DMS153 treated with DMSO at 0.1 percent for 48 hours (cell line): ENCODE measurements at regions not wholly inside any gene's neighbourhood (a gene's known extent, or its start where the extent isn't known, plus 50 kb on each side); places are given as distances from the start of the nearest gene placed in this dataset.

Source experiments
- DNase-seq: peaks from one replicate; lab custom pipeline; 2025; ENCODE audit not compliant: unreplicated experiment; lab: John Stamatoyannopoulos, UW

DNA sequence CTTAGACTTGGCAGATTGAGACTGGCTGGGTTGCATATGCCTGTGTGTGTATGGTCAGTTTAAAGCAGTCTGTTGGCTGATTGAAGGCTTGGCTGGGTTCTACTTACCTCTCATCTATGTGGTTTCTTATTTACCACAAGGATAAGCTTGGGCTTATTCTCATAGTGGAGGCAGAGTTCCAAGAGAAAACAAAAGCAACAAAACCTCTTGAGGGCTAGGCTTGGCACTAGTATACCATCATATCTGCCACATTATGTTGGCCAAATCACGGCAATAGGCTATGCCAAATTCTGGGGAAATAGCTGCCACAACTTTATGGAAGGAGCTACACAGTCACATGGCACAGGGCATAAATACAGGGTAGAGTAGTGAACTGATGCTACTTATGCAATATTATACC lies 714.1 kb downstream of the CBLN4 start:
- no peak for DNase-seq

DNA sequence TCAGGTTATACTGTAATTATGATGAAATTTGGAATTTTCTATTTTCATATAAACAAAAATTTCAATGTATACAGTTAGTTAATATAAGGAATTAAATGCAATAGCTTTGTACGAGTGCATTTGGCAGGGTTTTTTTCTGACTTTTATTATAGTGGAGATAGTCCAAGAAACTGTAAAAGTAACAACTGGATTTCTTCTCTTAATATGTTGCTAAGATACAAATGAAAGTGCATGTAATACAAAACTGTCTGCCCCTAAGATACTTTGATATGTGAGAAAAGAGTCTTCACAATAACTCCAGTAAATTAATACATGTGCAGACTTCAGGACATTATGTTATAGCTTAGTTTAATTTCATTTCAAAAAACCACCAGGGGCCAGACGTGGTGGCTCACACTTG lies 721.4 kb downstream of the CBLN4 start:
- no peak for DNase-seq

DNA sequence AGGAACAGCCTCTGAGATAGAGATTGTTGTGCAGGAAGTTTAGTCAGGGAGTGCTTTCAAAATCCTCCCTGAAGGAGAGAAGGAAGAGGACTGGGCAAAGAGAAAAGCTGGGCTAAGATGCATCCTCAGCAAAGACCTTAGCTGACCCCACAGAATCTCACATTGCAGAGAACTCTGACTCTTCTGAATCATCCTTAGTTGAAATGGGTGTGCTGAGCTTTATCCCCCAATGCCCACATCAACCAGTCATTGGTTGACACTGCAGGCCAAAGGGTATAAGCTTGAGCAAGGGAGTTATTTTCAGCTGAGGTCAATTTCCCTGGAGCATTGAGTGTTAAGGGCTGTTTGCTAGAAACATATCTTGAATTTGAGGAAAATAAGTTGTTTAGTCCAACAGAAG lies 732.2 kb downstream of the CBLN4 start:
- no peak for DNase-seq

DNA sequence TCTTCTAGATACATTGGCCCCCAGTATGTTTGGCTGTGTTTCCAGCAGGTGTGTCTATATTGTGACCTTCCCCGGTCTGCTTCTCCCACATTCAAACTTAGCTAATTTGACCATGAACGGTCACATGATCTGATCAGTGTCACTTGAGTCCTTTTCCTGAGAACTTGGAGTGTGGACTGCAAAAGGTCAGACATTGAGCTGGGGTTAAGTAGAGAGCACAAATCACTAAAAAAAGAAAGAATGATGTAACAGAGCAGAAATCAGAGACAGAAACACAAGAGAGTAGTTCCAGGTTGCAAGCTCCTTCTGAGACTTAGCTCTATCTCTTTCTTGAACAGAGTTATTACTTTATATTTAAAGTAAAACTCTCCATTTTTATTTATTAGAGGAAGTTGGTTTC lies 733.9 kb downstream of the CBLN4 start:
- DNase-seq = no peak

DNA sequence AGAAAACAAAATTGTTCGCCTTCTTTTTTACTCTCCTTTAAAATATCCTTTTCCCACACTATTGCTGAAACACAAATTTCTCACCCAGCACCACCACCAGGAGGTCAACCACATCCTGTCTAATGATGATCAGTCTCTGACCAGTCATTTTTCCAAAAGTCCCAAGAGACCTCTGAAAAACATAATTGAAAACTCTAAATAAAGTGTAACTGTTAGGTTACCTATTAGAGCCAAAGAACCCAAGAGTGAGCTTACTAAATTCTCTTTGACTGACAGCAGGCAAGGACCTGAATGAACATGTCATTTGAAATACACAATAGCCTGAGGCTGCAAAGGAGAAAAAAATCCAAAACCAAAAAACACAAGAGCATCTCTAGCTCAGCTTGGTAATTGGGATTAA lies 735.4 kb downstream of the CBLN4 start:
- no peak for DNase-seq

DNA sequence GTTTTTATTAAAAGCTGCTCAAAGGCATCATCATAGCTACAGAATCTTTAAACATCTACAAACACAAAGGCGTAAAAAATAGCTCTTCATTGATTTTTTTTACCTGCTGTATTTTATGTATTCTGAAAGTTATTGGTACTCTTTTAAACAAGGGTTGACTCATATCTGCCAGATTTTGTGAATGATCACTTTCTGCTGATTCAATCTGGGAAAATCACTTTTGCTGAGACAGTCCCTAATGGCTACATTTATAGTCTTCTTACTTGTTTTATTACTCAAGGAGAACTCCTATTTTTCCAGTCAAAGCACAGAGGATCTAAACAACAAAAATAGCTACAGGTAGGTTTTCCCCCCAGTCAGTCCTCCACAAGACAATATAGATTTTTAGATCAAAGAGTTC lies 739.0 kb downstream of the CBLN4 start:
- DNase-seq = no peak

DNA sequence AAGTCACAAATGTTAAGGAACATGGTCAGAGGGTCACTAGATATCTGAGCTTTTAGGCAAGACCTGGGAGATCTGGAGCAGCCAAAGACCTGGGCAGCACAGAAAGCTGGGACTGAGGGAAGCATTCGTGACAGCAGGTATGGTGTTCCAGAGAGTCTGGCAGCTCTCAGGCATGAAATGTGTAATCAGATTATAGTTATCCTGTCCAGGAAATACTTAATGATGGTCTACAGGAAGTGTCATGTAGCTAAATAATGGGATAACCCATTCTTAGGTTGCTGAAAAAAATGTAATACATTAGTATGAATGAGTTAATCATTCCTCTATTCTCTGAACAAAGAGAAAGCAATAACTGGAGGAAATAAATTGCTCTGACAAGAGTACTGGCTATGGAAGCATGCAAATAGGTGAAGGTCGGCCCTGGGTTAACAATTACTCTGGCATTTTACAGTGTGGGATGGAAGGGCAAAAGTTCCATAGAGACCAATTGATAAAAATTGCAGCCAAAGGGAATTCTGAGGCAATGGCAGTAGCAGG lies 740.5 kb downstream of the CBLN4 start:
- no peak for DNase-seq

DNA sequence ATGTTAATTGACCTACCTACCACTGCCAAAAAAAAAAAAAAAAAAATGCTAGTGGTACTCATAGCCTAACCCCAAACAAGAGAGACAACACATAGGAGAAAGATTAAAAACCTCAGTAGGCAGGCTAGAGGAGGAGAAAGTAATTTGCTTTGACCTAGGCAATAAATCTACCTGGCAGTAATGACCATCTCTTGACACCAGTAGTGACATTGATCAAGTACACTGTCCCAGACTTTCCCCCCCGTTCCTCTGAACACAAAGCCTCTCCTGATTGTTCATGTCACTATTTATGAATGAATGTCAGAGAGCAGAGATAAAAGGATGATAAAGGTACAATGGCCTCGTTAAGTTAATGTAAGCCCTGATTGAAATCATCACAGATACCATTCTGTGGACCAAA lies 746.8 kb downstream of the CBLN4 start:
- no peak for DNase-seq

DNA sequence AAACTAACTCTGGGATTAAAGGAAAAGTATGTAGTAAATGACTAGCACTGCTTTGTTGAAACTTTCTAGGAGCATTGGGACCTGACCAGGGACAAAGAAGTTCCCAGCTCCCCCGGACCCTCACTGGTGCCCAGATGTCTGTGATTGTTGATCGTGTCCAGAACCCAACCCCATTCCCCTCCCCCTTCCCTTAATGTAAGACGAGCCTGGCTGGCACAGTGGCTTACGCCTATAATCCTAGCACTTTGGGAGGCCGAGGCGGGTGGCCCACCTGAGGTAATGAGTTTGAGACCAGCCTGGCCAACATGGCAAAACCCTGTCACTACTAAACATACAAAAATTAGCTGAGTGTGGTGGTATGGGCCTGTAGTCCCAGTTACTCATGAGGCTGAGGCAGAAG lies 750.3 kb downstream of the CBLN4 start:
- DNase-seq = no peak

DNA sequence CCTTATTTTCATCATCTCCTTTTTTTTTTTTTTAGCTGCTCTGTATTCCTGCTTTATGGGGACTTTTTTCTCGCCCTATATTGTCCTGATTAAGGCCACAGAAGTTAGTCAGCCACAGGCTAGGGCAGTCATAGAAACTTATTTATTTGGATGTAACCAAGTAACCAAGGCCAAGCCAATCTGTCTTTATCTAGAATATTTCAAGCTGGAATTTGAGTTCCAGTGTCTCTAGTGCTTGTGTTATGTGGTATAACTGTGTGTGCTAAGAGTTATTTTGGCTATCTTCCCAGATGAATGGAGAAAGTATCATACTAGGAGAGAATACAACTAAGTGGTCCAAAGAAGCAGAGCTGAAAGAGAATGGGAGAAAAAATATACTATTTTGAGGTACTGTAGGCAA lies 751.5 kb downstream of the CBLN4 start:
- DNase-seq = no peak

DNA sequence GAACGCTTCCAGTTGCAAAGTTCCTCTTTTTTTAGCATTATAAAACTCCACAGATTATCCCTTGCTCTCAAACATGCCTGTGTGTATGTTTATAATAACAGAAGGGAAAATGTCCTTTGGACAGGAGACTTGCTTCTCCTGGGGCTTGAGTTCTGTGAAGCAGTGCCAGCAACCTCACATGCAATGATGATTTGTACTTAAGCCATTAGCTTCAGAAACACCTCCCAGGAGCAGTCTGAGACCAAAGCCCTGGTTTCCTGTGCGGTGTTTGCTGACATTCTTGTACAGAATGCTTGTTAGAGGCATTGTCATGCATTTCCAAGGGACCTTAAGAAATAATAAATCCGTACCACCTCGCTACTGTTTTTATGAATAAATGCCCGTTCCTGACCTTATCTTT lies 752.8 kb downstream of the CBLN4 start:
- no peak for DNase-seq

DNA sequence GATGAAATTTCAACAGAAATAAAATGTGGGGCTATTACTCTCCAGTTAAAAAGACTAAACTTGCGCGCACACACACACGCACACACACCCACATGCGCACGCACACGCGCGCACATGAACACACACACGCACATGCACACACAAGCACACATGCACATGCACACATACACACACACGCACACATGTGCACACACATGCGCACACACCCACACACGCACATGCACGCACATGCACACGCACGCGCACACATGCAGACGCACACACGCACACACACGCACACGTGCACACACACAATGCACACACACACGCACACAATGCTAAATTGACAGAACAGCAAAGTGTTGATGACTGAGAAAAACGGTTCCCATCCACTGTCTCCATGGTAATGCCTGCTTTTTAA lies 754.1 kb downstream of the CBLN4 start:
- DNase-seq = no peak

DNA sequence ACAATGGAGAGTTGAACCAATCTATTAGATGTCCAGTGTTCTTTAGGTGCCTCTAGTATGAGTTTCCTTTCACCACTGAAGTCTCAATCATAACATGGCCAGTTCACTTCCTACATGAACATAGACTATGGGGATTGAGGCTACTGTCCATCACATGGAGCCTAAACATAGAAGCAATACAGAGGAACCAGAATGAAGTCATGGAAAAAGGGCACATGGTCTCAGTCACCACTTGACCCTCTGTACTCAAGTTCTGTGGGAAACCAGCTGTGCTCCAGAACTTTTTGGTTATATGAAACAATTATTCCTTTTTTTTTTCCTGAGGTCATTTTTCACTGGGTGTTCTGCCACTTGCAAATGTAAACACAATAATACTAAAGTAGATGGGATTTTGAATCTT lies 762.5 kb downstream of the CBLN4 start:
- no peak for DNase-seq

DNA sequence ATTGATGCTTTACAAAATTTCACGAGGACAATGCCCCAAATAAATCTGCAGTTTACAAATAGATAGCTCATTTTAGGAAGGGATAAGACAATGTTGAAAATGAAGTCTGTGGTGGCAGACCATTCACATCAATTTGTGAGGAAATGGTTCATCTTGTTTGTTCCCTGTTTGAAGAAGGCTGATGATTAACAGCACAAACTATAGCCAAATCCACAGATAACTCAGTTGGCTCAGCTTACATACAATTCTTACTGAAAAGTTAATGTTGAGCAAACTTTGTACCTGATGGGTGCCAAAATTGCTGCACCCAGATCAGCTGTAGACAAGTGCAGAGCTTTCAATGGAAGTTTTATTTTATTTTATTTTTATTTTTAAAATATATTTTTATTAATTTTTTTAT lies 763.9 kb downstream of the DOK5 start:
- no peak for DNase-seq

DNA sequence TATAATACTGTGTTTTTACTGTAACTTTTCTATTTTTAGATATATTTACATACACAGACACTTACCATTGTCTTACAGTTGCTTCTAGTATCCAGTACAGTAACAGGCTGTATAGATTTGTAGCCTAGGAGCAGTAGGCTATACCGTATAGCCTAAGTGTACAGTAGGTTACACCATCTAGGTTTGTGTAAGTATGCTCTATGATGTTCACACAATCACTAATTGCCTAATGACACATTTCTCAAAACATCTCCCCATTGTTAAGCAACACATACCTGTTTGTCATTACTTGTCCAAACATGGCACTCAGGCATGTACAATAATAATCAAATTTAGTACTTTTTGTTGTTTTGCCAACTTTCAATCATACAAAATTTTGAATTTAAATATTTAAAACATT lies 757.3 kb downstream of the DOK5 start:
- DNase-seq = no peak

DNA sequence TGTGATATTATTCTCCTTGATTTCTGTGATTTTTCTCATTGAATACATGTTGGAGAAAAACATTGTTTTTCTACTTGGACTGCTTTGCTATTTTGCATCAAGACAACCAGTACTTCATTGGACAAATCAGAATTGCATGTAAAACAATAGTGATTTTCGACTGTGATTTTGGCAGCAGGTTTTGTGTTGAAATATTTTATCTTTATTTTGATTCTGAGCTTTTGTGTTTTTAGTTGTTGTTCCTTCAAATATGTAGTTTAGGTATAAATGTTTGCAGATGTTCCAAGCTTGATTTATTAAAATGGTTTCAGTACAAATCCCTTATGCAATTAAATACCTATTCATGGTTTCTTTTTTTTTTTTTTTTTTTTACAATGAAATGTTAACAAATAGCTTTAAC lies 754.1 kb downstream of the DOK5 start:
- DNase-seq = no peak

DNA sequence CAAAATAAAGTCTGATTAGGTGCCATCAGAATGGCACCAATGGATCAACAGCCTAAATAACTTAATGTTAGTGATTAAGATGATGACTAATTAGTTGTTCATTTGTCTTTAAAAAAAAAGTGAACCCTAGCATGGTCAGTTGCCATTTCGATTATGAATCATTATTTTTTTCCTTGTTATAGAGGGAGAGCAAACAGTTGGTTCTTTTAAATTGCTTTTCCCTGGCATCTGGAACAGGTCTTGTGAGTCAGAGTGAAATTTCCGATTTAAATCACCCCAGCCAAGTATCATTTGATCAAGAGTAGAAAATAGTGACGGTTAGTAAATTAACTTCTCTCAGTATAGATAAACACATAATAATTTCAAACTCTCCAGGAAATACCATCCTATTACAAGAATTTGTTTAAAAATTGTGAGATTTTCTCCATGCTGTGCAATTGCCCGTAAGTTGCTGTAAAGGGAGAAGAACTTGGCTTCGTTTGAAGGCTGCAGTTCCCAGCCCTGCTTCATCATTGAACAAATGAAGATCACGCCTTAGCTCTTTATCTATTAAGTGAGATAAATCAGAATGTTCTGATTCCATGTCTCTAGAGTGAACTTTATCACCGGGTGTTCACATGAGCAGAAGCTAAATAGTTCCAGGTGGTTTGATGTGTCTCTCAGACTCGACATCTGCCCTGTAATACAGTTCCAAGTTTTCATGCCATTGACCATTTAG lies 741.3 kb downstream of the DOK5 start:
- no peak for DNase-seq

DNA sequence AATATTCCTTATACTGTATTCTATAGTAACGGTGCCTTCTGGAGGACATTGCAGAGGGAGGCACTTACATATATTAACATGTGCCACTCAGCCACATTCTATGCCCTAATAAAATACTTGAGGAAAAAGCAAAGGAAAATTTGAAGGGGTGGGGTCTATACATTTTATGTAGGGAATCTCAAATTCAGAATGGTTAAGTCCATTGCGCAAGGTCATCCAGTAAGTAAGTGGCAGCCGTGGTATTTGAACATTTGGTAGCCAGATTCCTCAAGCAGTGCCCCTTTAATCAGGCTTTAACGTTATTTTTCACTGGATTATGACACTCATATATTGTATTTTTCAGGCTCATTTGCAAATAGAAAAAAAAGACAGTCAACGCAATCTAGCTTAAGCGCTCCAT lies 738.3 kb downstream of the DOK5 start:
- DNase-seq = no peak

DNA sequence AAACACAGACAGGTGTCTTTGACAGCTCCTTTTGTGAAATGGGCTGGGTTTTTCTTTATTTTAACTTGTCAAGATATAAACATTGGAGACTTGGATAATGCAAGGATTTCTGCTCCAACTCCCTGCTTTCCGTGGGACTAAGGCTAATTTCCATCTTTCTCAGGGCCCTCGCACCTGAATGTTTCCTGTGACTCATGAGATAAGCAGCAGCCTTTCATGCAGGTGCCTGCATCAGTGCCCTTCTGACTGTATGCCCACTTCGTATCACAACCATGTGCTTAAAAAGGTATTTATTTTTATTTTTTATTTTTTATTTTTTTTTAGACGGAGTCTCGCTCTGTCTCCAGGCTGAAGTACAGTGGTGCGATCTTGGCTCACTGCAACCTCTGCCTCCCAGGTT lies 736.1 kb downstream of the DOK5 start:
- DNase-seq = no peak

DNA sequence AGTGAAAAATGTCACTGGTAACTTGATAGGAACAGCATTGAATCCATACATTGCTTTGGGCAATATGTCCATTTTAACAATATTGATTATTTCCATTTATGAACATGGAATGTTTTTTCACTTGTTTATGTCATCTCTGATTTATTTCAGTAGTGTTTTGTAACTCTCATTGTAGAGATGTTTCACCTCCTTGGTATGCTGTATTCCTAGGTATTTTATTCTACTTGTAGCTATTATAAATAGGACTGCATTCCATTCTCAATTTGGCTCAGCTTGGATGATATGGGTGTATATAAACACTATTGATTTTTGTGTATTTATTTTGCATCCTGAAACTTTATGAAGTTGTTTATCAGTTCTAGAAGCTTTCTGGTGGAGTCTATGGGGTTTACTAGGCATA lies 730.3 kb downstream of the DOK5 start:
- no peak for DNase-seq

DNA sequence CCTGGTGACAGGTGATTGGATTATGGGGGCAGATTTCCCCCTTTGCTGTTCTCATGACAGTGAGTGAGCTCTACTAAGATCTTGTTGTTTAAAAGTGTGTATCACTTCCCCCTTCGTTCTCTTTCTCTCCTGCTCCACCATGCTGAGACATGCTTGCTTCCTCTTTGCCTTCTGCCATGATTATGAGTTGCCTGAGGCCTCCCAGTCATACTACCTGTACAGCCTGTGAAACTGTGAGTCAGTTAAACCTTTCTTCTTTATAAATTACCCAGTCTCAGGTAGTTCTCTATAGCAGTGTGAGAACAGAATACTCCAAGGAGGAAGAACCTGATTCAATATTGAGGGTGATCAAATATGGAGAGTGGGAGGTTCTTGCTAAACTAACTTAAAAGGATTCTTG lies 724.9 kb downstream of the DOK5 start:
- DNase-seq = no peak

DNA sequence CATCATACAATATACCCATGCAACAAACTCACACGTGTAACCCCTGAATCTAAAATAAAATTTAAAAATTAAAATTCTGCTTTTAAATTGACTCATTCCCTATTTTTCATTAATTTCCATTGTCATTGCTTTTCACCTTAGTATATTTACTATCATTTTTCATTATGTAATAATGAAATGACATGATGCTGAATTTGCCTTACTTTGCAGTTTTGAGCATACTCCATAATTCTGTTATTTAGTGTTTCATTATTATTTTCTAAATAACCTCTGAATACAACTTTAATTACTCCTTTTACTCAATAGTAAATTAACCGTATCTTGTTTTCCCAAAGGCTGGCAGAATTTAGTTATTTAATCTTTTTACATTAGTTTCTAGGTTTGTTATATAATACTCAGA lies 719.6 kb downstream of the DOK5 start:
- no peak for DNase-seq

DNA sequence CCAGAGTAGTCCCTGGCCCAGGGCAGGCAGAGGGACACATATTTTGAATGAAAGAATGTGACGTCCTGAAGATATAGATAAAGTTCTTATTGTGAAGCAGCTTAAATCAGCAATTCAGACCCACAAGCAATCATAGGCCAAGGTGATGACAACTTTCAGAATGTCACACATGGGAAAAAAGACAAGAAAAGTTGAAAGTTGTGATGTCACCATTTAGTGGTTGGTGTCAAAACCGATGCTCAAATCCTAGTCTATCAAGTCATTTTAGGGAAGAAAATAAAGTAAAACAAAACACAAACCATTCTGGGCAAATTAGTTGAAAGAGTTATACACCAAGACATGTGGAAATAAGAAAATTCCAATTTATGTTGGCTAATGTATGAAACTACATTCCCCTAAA lies 710.8 kb downstream of the DOK5 start:
- no peak for DNase-seq
